ENCODE measurements at regions not wholly inside any gene's neighbourhood (a gene's known extent, or its start where the extent isn't known, plus 50 kb on each side); places are given as distances from the start of the nearest gene placed in this dataset.

DNA sequence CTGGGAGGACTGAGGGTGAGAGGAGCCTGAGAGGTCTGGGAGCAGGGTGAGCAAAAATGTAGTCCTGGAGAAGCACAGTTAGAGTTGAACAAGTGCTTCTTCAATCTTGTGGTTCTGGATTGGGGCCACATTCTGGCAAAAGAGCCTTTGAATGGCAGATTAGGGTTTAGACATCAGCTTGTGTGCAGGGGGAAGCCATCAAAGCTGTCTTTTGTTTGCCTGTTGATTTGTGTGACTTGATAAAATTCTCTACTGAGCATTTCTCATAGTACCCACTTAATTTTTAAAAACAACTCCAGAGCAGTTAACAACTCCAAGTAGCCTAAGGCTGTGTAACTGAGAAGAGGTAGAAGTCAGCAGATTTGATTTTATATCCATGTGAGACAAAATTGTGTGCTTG lies 166.2 kb downstream of the FAT3 start:
- no peak for TF ChIP-seq EZH2 (IDR thresholded peaks at IDR 0.05; ENCODE audit: insufficient read depth, poor library complexity, severe bottlenecking)
- no peak for TF ChIP-seq EZH2phosphoT487 (IDR thresholded peaks at IDR 0.05; ENCODE audit: insufficient read depth, low read depth)

Data from GM23248 (cell line).